GM21529 (cell line): ENCODE measurements at regions not wholly inside any gene's neighbourhood (a gene's known extent, or its start where the extent isn't known, plus 50 kb on each side); places are given as distances from the start of the nearest gene placed in this dataset.
A peak's percentile ranks its signal among the peaks of the same experiment; 100 is the strongest.

Source experiments
- ATAC-seq: cut with Tn5 transposase; IDR thresholded peaks from one replicate; pipeline ENCODE4 v1.9.1; 2021; ENCODE audit not compliant: unreplicated experiment

GRCh38 chr12:58252914-58253313 is 311.5 kb downstream of the ATP23 start:
- ATAC-seq = no peak

- ATAC-seq = no peak
Measured at GRCh38 chr12:58253663-58254062, 312.3 kb downstream of the ATP23 start.

GRCh38 chr12:58254463-58255100 is 313.2 kb downstream of the ATP23 start:
- ATAC-seq = no peak

- no peak for ATAC-seq
Measured at GRCh38 chr12:58262796-58263195, 321.4 kb downstream of the ATP23 start.

GRCh38 chr12:58263816-58264215 is 322.4 kb downstream of the ATP23 start:
- no peak for ATAC-seq

GRCh38 chr12:58268069-58268468 is 326.7 kb downstream of the ATP23 start:
- no peak for ATAC-seq

GRCh38 chr12:58269476-58269875 is 328.1 kb downstream of the ATP23 start:
- ATAC-seq = no peak

GRCh38 chr12:58270966-58271705 is 329.8 kb downstream of the ATP23 start:
- ATAC-seq = no peak

GRCh38 chr12:58272461-58272860 is 331.1 kb downstream of the ATP23 start:
- no peak for ATAC-seq

- no peak for ATAC-seq
Measured at GRCh38 chr12:58277231-58277630, 335.9 kb downstream of the ATP23 start.

GRCh38 chr12:58283553-58283952 is 342.2 kb downstream of the ATP23 start:
- ATAC-seq = no peak

GRCh38 chr12:58285551-58285950 is 344.2 kb downstream of the ATP23 start:
- no peak for ATAC-seq

- ATAC-seq = no peak
Measured at GRCh38 chr12:58286353-58286752, 345.0 kb downstream of the ATP23 start.

- no peak for ATAC-seq
Measured at GRCh38 chr12:58288190-58288589, 346.8 kb downstream of the ATP23 start.

- ATAC-seq = peak; percentile 74
Measured at GRCh38 chr12:58291106-58291505, 349.7 kb downstream of the ATP23 start.

GRCh38 chr12:58293308-58293982 is 352.1 kb downstream of the ATP23 start:
- no peak for ATAC-seq

GRCh38 chr12:58295268-58295667 is 353.9 kb downstream of the ATP23 start:
- ATAC-seq = no peak

GRCh38 chr12:58296863-58297262 is 355.5 kb downstream of the ATP23 start:
- no peak for ATAC-seq

GRCh38 chr12:58298803-58299202 is 357.4 kb downstream of the ATP23 start:
- ATAC-seq = no peak

- no peak for ATAC-seq
Measured at GRCh38 chr12:58299371-58299770, 358.0 kb downstream of the ATP23 start.

GRCh38 chr12:58301038-58301729 is 359.8 kb downstream of the ATP23 start:
- no peak for ATAC-seq

- ATAC-seq = no peak
Measured at GRCh38 chr12:58301730-58302122, 360.4 kb downstream of the ATP23 start.
